NOMO-1 treated with dmso at 0.1 percent for 144 hours (cell line): ENCODE measurements at regions not wholly inside any gene's neighbourhood (a gene's known extent, or its start where the extent isn't known, plus 50 kb on each side); places are given as distances from the start of the nearest gene placed in this dataset.
A peak's percentile ranks its signal among the peaks of the same experiment; 100 is the strongest.

ENCODE experiments used
- DNase-seq: peaks from one replicate; lab custom pipeline; 2025; ENCODE audit not compliant: unreplicated experiment; lab: John Stamatoyannopoulos, UW

- DNase-seq = no peak
These were observed 52.9 kb upstream of the BHLHE23 start for GRCh38 chr20:63059684-63060056.

GRCh38 chr20:63058696-63059335 lies 52.1 kb upstream of the BHLHE23 start:
- no peak for DNase-seq

GRCh38 chr20:63057171-63058117 lies 50.7 kb upstream of the BHLHE23 start:
- no peak for DNase-seq

- peak; percentile 8 for DNase-seq
These were observed 49.7 kb upstream of the BHLHE23 start for GRCh38 chr20:63056236-63057170.
